ENCODE measurements at regions not wholly inside any gene's neighbourhood (a gene's known extent, or its start where the extent isn't known, plus 50 kb on each side); places are given as distances from the start of the nearest gene placed in this dataset.

DNA sequence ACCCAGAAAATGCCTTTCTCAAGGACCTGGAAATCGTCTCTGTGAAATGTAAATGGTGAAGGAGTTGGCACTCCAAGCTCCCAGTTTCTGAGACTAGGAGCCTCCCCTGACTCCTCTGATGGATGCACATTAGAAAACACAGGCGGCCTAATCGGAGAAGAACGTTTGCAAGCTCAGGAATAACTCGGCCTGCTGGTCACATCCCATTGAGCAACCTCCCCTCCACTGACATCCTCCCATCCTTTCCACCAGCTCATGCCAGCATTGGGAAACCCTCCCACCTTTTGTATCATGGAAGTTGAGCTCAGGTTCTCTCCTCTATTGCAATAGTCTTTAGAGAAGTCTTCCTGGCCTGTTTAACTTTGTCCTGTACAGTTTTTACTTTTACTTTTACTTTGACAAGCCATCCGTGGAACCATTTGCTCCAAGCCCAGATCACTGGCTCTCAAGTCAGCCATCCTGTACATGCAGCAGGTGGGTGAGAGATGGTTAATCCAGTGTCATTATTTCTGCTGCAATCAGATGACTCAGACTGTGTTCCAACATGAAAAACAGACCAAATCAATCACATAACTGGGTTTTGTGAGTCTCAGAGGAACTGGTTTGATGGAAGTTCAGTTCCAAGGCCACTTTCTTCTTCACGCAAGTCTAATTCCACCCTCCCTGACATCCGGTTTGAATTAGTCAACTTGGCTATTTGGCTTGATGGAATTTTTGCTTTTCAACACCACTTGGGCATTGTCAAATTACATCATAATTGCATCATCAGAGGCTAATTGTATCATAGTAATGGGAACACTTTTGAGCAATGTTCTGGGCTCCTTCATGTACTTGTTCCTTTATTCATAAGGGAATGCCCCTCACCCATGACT is 619.4 kb upstream of the CDH4 start:
- TF ChIP-seq, protein P1, sequence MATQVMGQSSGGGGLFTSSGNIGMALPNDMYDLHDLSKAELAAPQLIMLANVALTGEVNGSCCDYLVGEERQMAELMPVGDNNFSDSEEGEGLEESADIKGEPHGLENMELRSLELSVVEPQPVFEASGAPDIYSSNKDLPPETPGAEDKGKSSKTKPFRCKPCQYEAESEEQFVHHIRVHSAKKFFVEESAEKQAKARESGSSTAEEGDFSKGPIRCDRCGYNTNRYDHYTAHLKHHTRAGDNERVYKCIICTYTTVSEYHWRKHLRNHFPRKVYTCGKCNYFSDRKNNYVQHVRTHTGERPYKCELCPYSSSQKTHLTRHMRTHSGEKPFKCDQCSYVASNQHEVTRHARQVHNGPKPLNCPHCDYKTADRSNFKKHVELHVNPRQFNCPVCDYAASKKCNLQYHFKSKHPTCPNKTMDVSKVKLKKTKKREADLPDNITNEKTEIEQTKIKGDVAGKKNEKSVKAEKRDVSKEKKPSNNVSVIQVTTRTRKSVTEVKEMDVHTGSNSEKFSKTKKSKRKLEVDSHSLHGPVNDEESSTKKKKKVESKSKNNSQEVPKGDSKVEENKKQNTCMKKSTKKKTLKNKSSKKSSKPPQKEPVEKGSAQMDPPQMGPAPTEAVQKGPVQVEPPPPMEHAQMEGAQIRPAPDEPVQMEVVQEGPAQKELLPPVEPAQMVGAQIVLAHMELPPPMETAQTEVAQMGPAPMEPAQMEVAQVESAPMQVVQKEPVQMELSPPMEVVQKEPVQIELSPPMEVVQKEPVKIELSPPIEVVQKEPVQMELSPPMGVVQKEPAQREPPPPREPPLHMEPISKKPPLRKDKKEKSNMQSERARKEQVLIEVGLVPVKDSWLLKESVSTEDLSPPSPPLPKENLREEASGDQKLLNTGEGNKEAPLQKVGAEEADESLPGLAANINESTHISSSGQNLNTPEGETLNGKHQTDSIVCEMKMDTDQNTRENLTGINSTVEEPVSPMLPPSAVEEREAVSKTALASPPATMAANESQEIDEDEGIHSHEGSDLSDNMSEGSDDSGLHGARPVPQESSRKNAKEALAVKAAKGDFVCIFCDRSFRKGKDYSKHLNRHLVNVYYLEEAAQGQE (IDR thresholded peaks at IDR 0.05; ENCODE audit: insufficient replicate concordance, low read depth) = no peak
- TF ChIP-seq SPI1 (IDR thresholded peaks at IDR 0.05; ENCODE audit: borderline replicate concordance, low read depth) = no peak
- TF ChIP-seq GABPA (IDR thresholded peaks at IDR 0.05; ENCODE audit: low read depth) = no peak
- TF ChIP-seq POLR2AphosphoS5 (IDR thresholded peaks at IDR 0.05; ENCODE audit: low read depth) = no peak
- Histone ChIP-seq H3K27me3 (ENCODE audit: insufficient read depth, poor library complexity, severe bottlenecking) (no peaks in the 10 kb centered on the region), H3K27ac (replicated peaks) (no peak overlapping the region), H3K4me3 (replicated peaks; ENCODE audit: insufficient read depth, low read length) (no peak overlapping the region)
- no peak for DNase-seq (ENCODE audit: low read depth in 1 of 2, low spot score in 1 of 2)

DNA sequence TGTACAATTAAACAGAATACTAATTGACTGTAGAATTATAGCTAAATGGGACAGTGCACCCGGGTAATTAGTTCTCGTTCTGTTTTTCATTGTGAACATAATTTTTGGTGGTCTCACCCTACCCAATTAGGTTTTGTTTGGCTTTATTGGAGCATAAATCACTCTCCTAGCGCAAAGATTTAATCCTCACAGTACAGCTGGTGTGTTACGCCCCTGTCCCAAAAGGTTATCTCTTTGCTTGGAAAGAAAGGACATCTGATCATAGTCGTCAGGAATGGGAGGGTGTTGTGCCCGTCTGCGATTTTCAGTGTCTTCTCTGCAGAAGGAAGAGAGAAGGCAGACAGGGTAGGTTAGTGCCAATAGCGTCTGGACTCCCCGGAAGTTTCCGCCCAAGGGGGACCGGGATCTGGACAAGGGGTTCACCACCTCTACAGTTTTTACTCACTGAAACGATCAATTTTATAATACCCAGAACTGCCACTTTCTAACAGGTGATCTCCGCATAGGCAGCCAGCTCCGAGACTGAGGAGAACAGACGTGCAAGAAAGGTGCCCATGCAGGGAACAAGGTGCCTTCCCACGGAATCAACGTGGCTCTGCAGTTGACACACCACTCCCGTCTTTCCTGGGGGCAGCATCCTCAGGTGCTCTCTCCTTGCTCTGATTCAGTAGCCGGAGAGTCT is 617.4 kb upstream of the CDH4 start:
- Histone ChIP-seq H3K27me3 (ENCODE audit: insufficient read depth, poor library complexity, severe bottlenecking) (no peaks in the 10 kb centered on the region), H3K4me3 (replicated peaks; ENCODE audit: insufficient read depth, low read length) (no peak overlapping the region), H3K27ac (replicated peaks) (no peak overlapping the region)
- no peak for DNase-seq (ENCODE audit: low read depth in 1 of 2, low spot score in 1 of 2)
- TF ChIP-seq SPI1 (IDR thresholded peaks at IDR 0.05; ENCODE audit: borderline replicate concordance, low read depth) (no peak), GABPA (IDR thresholded peaks at IDR 0.05; ENCODE audit: low read depth) (no peak), POLR2AphosphoS5 (IDR thresholded peaks at IDR 0.05; ENCODE audit: low read depth) (no peak)
- TF ChIP-seq, protein P2, sequence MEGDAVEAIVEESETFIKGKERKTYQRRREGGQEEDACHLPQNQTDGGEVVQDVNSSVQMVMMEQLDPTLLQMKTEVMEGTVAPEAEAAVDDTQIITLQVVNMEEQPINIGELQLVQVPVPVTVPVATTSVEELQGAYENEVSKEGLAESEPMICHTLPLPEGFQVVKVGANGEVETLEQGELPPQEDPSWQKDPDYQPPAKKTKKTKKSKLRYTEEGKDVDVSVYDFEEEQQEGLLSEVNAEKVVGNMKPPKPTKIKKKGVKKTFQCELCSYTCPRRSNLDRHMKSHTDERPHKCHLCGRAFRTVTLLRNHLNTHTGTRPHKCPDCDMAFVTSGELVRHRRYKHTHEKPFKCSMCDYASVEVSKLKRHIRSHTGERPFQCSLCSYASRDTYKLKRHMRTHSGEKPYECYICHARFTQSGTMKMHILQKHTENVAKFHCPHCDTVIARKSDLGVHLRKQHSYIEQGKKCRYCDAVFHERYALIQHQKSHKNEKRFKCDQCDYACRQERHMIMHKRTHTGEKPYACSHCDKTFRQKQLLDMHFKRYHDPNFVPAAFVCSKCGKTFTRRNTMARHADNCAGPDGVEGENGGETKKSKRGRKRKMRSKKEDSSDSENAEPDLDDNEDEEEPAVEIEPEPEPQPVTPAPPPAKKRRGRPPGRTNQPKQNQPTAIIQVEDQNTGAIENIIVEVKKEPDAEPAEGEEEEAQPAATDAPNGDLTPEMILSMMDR (IDR thresholded peaks at IDR 0.05; ENCODE audit: insufficient read depth, low read length) = no peak
- TF ChIP-seq, protein P1 (IDR thresholded peaks at IDR 0.05; ENCODE audit: insufficient replicate concordance, low read depth) = no peak

DNA sequence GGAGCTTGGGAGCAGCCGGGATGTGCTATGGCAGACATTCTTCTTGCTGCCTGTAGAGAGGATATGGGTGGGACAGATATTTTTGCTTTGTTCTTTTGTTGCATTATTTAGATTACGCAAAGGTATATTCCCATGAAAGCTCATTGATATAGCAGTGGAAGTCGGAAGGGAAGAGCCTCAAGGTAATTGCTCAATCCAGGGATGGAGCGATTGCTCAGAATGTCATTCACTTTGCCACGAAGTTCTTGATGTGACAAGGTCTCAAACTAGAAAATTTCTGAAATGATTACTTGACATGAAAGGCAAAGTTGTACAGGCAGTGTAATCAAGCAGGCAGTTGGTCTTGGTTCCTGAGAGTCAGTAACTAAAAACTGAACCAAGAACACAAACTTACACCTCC is 615.6 kb upstream of the CDH4 start:
- no peak overlapping the region for H3K27ac ChIP-seq (replicated peaks)
- H3K4me3 ChIP-seq (replicated peaks; ENCODE audit: insufficient read depth, low read length) = no peak overlapping the region
- no peak for DNase-seq (ENCODE audit: low read depth in 1 of 2, low spot score in 1 of 2)
- no peaks in the 10 kb centered on the region for H3K27me3 ChIP-seq (ENCODE audit: insufficient read depth, poor library complexity, severe bottlenecking)
- TF ChIP-seq POLR2AphosphoS5 (IDR thresholded peaks at IDR 0.05; ENCODE audit: low read depth) = no peak
- TF ChIP-seq, protein P2 (IDR thresholded peaks at IDR 0.05; ENCODE audit: insufficient read depth, low read length) = no peak

DNA sequence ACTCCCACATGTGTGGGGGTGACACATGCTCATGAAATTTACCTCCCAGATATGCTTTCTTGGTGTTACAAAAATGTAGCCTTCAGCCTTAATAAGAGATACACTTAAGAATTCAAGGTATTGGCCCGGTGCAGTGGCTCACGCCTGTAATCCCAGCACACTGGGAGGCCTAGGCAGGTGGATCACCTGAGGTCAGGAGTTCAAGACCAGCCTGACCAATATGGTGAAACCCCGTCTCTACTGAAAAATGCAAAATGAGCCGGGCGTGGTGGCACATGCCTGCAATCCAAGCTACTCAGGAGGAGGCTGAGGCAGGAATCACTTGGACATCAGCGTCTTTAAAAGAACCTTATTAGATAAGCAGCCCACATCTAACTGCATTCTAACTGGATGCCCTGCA is 614.3 kb upstream of the CDH4 start:
- H3K27me3 ChIP-seq (ENCODE audit: insufficient read depth, poor library complexity, severe bottlenecking) = no peaks in the 10 kb centered on the region
- no peak overlapping the region for H3K4me3 ChIP-seq (replicated peaks; ENCODE audit: insufficient read depth, low read length)
- TF ChIP-seq, protein P1 (IDR thresholded peaks at IDR 0.05; ENCODE audit: insufficient replicate concordance, low read depth) = no peak
- TF ChIP-seq POLR2AphosphoS5 (IDR thresholded peaks at IDR 0.05; ENCODE audit: low read depth) (no peak), SPI1 (IDR thresholded peaks at IDR 0.05; ENCODE audit: borderline replicate concordance, low read depth) (no peak), GABPA (IDR thresholded peaks at IDR 0.05; ENCODE audit: low read depth) (no peak)
- TF ChIP-seq, protein P2 (IDR thresholded peaks at IDR 0.05; ENCODE audit: insufficient read depth, low read length) = no peak
- H3K27ac ChIP-seq (replicated peaks) = no peak overlapping the region
- no peak for DNase-seq (ENCODE audit: low read depth in 1 of 2, low spot score in 1 of 2)

Measured in HL-60 (cell line).